Tibial nerve (tissue), 4 donors: ENCODE measurements at regions not wholly inside any gene's neighbourhood (a gene's known extent, or its start where the extent isn't known, plus 50 kb on each side); places are given as distances from the start of the nearest gene placed in this dataset.

Source experiments
- DNase-seq, 2 donors: peaks; one replicate each; pipeline ENCODE4 v3.0.0-alpha.2; 2019; ENCODE audit warnings: low spot score in 2 of 2
- H3K27ac ChIP-seq, 4 donors: fragments of 200-600 bp; sonication (generic) in 3 of 4; one replicate each; pipeline ENCODE4 v1.5.1; 2017 to 2019; ENCODE audit warnings: mild to moderate bottlenecking in 1 of 4
- H3K27me3 ChIP-seq, 2 donors: fragments of 200-600 bp; sonication (generic) in 1 of 2; one replicate each; pipeline versions ENCODE4 v1.5.1 to v1.6.0; 2017 to 2019
- H3K36me3 ChIP-seq, 3 donors: fragments of 200-600 bp; sonication (generic); one replicate each; pipeline ENCODE4 v1.5.1; 2018 to 2019
- H3K4me1 ChIP-seq, 4 donors: fragments of 200-600 bp; sonication (generic) in 3 of 4; one replicate each; pipeline ENCODE4 v1.5.1; 2017 to 2019
- H3K4me3 ChIP-seq, 4 donors: fragments of 200-600 bp; sonication (generic) in 3 of 4; one replicate each; pipeline ENCODE4 v1.5.1; 2017 to 2019; ENCODE audit warnings: mild to moderate bottlenecking in 1 of 4, moderate library complexity in 1 of 4
- H3K9me3 ChIP-seq, 4 donors: fragments of 200-600 bp; sonication (generic) in 3 of 4; one replicate each; pipeline ENCODE4 v1.5.1; 2017 to 2019
- EP300 ChIP-seq, 2 donors: sonication (generic); formaldehyde crosslinking; IDR thresholded peaks; one replicate each; pipeline ENCODE4 v1.6.1; 2017; ENCODE audit warnings: antibody characterized with exemption in 2 of 2, mild to moderate bottlenecking in 1 of 2
- POLR2A ChIP-seq, 2 donors: fragments of 450-650 bp; IDR thresholded peaks; one replicate each; pipeline ENCODE4 v1.6.1; 2017; ENCODE audit warnings: antibody characterized with exemption in 2 of 2, mild to moderate bottlenecking in 2 of 2, moderate library complexity in 2 of 2
- WGBS, 2 donors: methylation state at CpG; one replicate each; pipeline ENCODE4 v1.1.5; 2018; 5-methylcytosine and 5-hydroxymethylcytosine counted together
- TF ChIP-seq, protein P1 (sequence below), 5 experiments: fragments of 200-600 bp in 3 of 5; fragments of 450-650 bp in 2 of 5; sonication (generic) in 3 of 5; IDR thresholded peaks; one replicate each; pipeline ENCODE4 v1.5.1; 2016 to 2019; ENCODE audit warnings: antibody characterized with exemption in 5 of 5, mild to moderate bottlenecking in 3 of 5, moderate library complexity in 2 of 5

DNA sequence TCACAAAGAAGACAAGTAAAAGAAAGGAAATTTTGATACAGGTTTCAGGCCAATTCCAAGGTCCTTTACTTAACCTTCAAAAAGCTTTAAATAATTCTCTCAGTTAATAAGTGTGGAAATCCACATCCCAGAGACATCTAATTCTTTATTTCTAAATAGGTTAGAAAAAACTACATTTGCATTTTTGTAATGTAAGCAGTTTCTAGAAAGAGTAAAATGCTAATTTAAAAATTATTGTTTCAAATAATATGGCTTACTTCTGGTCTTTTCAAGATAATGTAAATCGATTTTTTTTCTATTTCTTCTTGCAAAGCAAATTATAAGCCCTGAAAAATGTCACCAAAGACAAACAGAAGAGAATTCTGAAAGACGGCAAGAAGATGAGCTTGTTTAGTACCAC, 180.4 kb upstream of the HHIP start:
- no peak overlapping the region for H3K27ac ChIP-seq
- no peak for DNase-seq
- no peaks in the 10 kb centered on the region for H3K9me3 ChIP-seq
- WGBS, 2 donors: 77 to 92% methylated on average over 2 of the region's 2 CpGs
- no peak for TF ChIP-seq POLR2A (IDR thresholded peaks at IDR 0.05)
- TF ChIP-seq, protein P1, sequence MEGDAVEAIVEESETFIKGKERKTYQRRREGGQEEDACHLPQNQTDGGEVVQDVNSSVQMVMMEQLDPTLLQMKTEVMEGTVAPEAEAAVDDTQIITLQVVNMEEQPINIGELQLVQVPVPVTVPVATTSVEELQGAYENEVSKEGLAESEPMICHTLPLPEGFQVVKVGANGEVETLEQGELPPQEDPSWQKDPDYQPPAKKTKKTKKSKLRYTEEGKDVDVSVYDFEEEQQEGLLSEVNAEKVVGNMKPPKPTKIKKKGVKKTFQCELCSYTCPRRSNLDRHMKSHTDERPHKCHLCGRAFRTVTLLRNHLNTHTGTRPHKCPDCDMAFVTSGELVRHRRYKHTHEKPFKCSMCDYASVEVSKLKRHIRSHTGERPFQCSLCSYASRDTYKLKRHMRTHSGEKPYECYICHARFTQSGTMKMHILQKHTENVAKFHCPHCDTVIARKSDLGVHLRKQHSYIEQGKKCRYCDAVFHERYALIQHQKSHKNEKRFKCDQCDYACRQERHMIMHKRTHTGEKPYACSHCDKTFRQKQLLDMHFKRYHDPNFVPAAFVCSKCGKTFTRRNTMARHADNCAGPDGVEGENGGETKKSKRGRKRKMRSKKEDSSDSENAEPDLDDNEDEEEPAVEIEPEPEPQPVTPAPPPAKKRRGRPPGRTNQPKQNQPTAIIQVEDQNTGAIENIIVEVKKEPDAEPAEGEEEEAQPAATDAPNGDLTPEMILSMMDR (IDR thresholded peaks at IDR 0.05): no peak
- TF ChIP-seq EP300 (IDR thresholded peaks at IDR 0.05): no peak
- H3K36me3 ChIP-seq: no peaks in the 10 kb centered on the region
- no peaks in the 10 kb centered on the region for H3K4me1 ChIP-seq
- H3K27me3 ChIP-seq: no peaks in the 10 kb centered on the region
- H3K4me3 ChIP-seq: no peak overlapping the region

DNA sequence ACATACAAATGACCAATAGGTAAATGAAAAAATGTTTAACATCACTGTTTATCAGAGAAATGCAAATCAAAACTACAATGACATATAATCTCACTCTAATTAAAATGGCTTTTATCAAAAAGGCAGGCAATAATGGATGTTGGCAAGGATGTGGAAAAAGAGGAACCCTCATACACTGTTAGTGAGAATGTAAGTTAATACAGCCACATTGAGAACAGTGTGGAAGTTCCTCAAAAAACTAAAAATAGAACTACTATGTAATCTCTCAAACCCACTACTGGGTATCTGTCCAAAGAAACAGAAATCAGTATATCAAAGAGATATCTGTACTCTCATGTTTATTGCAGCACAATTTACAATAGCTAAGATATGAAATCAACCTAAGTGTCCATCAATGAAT, 165.9 kb upstream of the HHIP start:
- Histone ChIP-seq H3K27ac (no peak overlapping the region), H3K36me3 (no peaks in the 10 kb centered on the region), H3K4me1 (no peaks in the 10 kb centered on the region), H3K9me3 (peaks cover 0 to 36% (median 3%) of the 10 kb centered on the region in 4 donors), H3K4me3 (no peak overlapping the region), H3K27me3 (no peaks in the 10 kb centered on the region)
- TF ChIP-seq POLR2A (IDR thresholded peaks at IDR 0.05): no peak
- TF ChIP-seq EP300 (IDR thresholded peaks at IDR 0.05): no peak
- TF ChIP-seq, protein P1 (IDR thresholded peaks at IDR 0.05): no peak
- no peak for DNase-seq

DNA sequence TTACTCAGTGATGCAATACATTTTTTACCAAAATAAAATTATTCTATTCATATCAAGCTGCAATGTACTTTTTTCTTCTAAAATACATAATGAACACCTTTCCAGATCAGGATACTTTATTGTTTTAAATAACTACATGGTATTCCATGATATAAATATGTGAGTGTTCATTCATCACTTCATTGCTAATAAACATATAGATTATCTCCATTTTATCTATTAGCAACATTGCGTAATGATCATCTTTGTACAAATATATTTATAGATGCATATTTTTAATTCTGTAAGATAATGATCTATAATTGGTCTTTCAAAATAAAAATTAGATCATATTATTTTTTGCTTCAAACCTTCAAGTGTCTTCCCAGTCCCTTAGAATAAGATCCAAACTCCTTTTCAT, 156.1 kb upstream of the HHIP start:
- Histone ChIP-seq H3K36me3 (no peaks in the 10 kb centered on the region), H3K4me3 (no peak overlapping the region), H3K9me3 (no peaks in the 10 kb centered on the region), H3K4me1 (no peaks in the 10 kb centered on the region), H3K27me3 (no peaks in the 10 kb centered on the region), H3K27ac (no peak overlapping the region)
- TF ChIP-seq, protein P1 (IDR thresholded peaks at IDR 0.05): no peak
- no peak for TF ChIP-seq EP300 (IDR thresholded peaks at IDR 0.05)
- DNase-seq: no peak
- WGBS, 2 donors: 98 to 100% methylated on average over 1 of the region's 1 CpG

DNA sequence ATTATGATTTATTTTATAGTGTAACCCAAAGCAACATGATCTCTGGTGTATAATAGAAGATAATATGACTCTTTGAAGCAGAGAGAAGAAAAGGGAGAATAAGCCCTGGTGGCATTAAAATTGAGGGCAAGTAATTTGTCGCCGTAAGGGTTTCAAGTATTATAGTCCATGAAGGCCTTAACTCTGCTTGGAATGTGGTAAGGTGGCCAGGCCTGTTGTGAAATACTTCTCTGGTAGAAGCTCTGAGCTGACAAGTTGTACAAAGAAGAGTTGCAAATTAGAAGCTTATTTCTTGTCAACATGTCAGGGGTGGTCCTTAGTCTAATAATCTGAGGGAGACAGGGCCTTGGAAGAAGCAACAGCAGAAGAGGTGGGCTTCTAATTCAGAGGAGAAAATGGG, 151.7 kb upstream of the HHIP start:
- Histone ChIP-seq H3K4me1 (no peaks in the 10 kb centered on the region), H3K36me3 (no peaks in the 10 kb centered on the region), H3K27ac (no peak overlapping the region), H3K9me3 (no peaks in the 10 kb centered on the region), H3K27me3 (no peaks in the 10 kb centered on the region), H3K4me3 (no peak overlapping the region)
- WGBS, 2 donors: 72 to 84% methylated on average over 2 of the region's 2 CpGs
- TF ChIP-seq EP300 (IDR thresholded peaks at IDR 0.05) (no peak), POLR2A (IDR thresholded peaks at IDR 0.05) (no peak)
- TF ChIP-seq, protein P1 (IDR thresholded peaks at IDR 0.05): no peak
- no peak for DNase-seq

DNA sequence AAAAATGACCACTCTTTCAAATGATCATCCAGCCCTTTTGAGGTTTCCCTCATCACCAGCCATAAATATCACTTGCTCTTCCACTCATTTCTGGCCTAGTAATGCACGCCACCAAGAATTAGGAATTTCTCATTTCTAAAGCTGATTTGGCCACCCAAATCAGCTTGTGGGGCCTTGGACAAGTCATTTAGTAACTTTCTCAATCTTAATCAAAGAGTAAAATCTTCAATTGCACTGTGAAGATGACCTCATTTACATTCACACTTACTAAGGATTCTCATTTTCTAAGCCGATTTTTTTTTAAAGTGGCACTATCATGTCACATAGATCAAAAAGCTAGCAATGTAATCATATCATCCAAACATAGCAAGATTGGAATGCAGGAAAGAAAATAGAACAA, 150.0 kb upstream of the HHIP start:
- no peak overlapping the region for H3K27ac ChIP-seq
- no peak for DNase-seq
- H3K4me1 ChIP-seq: no peaks in the 10 kb centered on the region
- H3K36me3 ChIP-seq: no peaks in the 10 kb centered on the region
- H3K4me3 ChIP-seq: no peak overlapping the region
- H3K9me3 ChIP-seq: peaks cover 0 to 8% (median 4%) of the 10 kb centered on the region in 4 donors
- 67 to 78% methylated on average over 2 of the region's 2 CpGs for WGBS, 2 donors
- H3K27me3 ChIP-seq: no peaks in the 10 kb centered on the region
- TF ChIP-seq, protein P1 (IDR thresholded peaks at IDR 0.05): no peak
- no peak for TF ChIP-seq EP300 (IDR thresholded peaks at IDR 0.05)
- no peak for TF ChIP-seq POLR2A (IDR thresholded peaks at IDR 0.05)
